Activated T-cell treated with anti-CD3 and anti-CD28 coated beads, Interleukin-2, amount 50 U/mL, for 24 hours (primary cell): ENCODE measurements at regions not wholly inside any gene's neighbourhood (a gene's known extent, or its start where the extent isn't known, plus 50 kb on each side); places are given as distances from the start of the nearest gene placed in this dataset.
"Not testable (repeated sequence)": the region's sequence is repeated elsewhere in the genome, so short reads cannot be mapped to it uniquely, and the experiment has no call there.

ENCODE experiments used
- DNase-seq: peaks from one replicate; pipeline ENCODE4 v3.0.0-alpha.2; 2020
- H3K27ac Mint-ChIP-seq: 2 replicates; pipeline ENCODE4 v1.8.0; 2020; ENCODE audit warnings: mild to moderate bottlenecking, mixed read lengths
- H3K27me3 Mint-ChIP-seq: 2 replicates; pipeline ENCODE4 v1.8.0; 2020; ENCODE audit warnings: mixed read lengths
- H3K36me3 Mint-ChIP-seq: 2 replicates; pipeline ENCODE4 v1.8.0; 2020; ENCODE audit warnings: low read depth, mixed read lengths
- H3K4me1 Mint-ChIP-seq: 2 replicates; pipeline ENCODE4 v1.8.0; 2020; ENCODE audit warnings: low read depth, mixed read lengths
- H3K4me3 Mint-ChIP-seq: 2 replicates; pipeline ENCODE4 v1.8.0; 2020; ENCODE audit warnings: mild to moderate bottlenecking, moderate library complexity, mixed read lengths
- H3K9me3 Mint-ChIP-seq: 2 replicates; pipeline ENCODE4 v1.8.0; 2020; ENCODE audit warnings: mixed read lengths

DNA sequence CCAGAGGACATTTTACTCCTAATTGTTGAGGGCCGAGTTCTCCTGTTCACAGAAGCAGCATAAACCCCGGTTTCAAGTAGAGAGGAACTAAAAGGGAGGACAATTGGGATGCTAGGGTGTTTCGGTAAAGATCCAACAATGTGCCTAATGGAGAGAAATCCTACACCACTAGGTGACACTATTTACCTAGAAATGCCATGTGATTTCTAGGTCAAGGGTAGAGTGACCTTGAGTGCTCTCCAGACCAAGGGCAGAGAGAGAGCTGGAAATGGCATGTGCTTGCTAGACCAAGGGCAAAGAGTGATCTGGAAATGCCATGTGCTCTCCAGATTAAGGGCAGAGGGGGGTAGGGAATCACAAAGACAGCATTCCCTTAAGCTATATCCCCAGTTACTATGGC, 472.0 kb downstream of the DCDC2C start:
- H3K4me1 Mint-ChIP-seq, result no peaks in the 10 kb centered on the region
- peaks cover 47% of the 10 kb centered on the region for H3K9me3 Mint-ChIP-seq
- H3K27me3 Mint-ChIP-seq, result no peaks in the 10 kb centered on the region
- no peak for DNase-seq
- no peak overlapping the region for H3K4me3 Mint-ChIP-seq
- no peaks in the 10 kb centered on the region for H3K36me3 Mint-ChIP-seq
- no peak overlapping the region for H3K27ac Mint-ChIP-seq

DNA sequence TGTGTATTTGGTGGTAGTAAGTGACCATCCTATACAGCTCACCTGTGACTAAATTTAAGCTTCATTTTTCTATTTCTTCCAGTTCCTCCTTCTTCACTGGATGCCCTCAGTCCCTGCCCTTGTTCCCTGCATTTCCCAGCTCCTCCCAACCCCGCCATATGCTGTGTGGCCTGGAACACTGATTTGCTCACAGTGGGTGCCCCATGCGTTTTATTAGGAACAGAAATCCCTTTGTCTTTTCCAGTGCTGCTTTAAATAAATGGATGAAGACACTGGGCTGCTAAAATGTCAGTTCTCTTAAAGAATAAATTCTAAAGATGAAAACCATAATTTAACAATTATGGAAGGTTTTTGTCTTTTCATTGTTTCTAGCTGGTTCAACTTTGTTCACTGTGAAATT, 477.3 kb downstream of the DCDC2C start:
- H3K9me3 Mint-ChIP-seq, result peaks cover 34% of the 10 kb centered on the region
- no peak for DNase-seq
- H3K27ac Mint-ChIP-seq, result no peak overlapping the region
- H3K4me1 Mint-ChIP-seq, result no peaks in the 10 kb centered on the region
- no peaks in the 10 kb centered on the region for H3K36me3 Mint-ChIP-seq
- H3K4me3 Mint-ChIP-seq, result no peak overlapping the region
- H3K27me3 Mint-ChIP-seq, result no peaks in the 10 kb centered on the region

DNA sequence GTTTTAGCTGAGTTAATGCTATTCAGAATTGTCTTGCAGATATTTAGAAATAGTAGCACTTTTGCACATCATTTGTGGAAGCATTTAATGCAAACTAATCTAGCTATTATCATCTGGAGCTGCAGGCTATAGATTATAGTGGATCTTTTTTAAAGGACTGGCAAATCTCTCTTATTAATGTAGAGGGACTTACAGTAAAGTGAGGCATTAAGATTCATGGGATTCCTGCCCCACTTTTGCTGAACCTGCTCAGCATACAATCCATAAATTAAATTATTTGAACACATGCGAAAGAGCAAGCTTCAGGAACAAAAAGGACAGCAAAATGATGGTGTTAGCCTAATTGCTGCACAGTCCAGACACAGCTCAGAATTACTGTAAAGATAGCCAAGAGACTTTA, 477.7 kb downstream of the DCDC2C start:
- Mint-ChIP-seq H3K36me3 (no peaks in the 10 kb centered on the region), H3K27ac (no peak overlapping the region), H3K4me1 (no peaks in the 10 kb centered on the region), H3K4me3 (no peak overlapping the region), H3K27me3 (no peaks in the 10 kb centered on the region), H3K9me3 (peaks cover 31% of the 10 kb centered on the region)
- DNase-seq, result no peak

DNA sequence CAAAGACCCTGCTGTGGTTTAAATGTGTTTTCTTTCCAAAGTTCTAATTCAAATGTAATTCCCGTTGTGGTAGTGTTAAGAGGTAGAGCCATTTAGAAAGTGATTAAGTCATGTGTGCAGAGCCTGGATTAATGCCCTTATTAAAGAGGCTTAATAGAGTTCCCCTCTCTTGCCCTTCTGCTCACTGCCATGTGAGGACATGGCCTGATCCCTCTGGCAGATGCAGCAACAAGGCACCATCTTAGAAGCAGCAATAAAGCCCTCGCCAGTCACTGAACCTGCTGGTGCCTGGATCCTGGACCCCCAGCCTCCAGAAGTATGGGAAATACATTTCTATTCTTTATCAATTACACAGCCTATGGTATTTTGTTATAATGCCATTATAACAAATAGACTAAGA, 485.2 kb downstream of the DCDC2C start:
- H3K9me3 Mint-ChIP-seq, result peaks cover 20% of the 10 kb centered on the region

DNA sequence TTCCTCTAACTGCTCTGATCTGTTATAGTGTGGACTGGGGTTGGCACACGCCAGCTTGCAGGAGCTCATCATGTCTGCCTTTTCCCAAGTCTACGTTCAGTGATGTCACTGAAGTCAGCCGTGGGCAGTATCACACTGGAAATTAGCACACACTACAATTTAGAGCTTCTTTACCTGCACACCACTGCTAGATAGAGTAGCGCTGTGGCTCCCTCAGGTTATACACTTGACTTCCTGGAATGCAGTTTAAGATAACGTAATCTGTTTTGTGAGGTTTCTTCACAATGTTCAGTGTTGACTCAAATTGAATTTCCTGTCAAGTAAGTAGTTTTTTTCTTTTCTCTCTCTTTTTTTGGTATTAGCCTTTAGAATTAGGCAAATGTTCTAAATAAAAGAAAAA, 487.2 kb downstream of the DCDC2C start:
- Mint-ChIP-seq H3K4me3 (no peak overlapping the region), H3K9me3 (peaks cover 17% of the 10 kb centered on the region), H3K27me3 (no peaks in the 10 kb centered on the region), H3K36me3 (no peaks in the 10 kb centered on the region), H3K4me1 (no peaks in the 10 kb centered on the region), H3K27ac (no peak overlapping the region)
- DNase-seq, result no peak

More for the DNA sequence above, 485.2 kb downstream of the DCDC2C start:
- Mint-ChIP-seq H3K4me3 (no peak overlapping the region), H3K36me3 (no peaks in the 10 kb centered on the region), H3K4me1 (no peaks in the 10 kb centered on the region), H3K27me3 (no peaks in the 10 kb centered on the region), H3K27ac (no peak overlapping the region)
- no peak for DNase-seq

DNA sequence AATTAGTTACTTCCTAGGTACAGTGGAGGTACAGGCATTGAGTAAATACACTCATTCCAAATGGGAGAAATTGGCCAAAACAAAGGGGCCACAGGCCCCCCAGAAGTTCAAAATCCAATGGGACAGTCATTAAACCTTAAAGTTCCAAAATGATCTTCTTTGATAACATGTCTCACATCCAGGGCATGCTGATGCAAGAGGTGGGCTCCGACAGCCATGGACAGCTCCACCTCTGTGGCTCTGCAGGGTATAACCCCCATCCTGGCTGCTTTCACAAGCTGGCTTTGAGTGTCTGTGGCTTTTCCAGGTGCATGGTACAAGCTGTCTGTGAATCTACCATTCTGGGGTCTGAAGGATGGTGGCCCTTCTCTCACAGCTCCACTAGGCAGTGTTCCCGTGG, 488.7 kb downstream of the DCDC2C start:
- peaks cover 17% of the 10 kb centered on the region for H3K9me3 Mint-ChIP-seq

DNA sequence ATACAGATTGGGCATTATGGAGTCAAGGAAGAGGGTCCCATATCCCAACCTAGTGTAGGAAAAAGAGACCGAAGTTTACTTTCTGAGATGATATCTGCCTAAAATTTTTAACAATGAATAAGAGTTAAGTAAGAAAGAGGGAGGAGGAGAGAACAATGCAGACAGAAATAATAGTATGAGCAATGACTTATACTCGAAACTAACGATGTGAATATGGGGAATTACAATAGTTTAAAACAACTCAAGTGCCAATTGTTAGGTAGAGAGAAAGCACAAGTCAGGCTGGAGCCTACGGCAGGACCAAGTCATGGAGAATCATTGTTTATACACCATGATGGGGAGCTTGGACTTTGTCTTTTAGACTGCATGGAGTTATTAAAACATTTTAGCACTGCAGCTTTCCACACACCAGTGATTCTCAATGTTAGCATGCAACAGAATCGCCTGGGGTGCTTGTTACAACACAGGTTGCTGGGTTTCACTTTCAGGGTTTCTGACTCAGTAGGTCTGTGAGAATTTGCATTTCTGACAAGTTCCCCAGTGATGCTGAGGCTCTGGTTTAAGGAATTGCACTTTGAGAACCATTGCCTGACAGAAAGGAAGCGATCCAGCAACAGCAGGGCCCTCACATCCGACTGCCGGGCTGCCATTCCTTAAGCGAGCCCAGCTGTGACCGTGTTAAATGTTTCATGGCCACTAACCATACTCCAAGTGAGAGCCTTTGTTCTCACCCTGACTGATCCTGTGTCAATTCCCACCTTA, 511.2 kb downstream of the DCDC2C start:
- H3K36me3 Mint-ChIP-seq, result no peaks in the 10 kb centered on the region
- DNase-seq, result no peak
- no peaks in the 10 kb centered on the region for H3K27me3 Mint-ChIP-seq
- no peak overlapping the region for H3K4me3 Mint-ChIP-seq
- no peak overlapping the region for H3K27ac Mint-ChIP-seq
- no peaks in the 10 kb centered on the region for H3K4me1 Mint-ChIP-seq
- H3K9me3 Mint-ChIP-seq, result peaks cover 10% of the 10 kb centered on the region

More for the DNA sequence above, 488.7 kb downstream of the DCDC2C start:
- no peak for DNase-seq
- H3K36me3 Mint-ChIP-seq, result no peaks in the 10 kb centered on the region
- H3K27me3 Mint-ChIP-seq, result no peaks in the 10 kb centered on the region
- H3K27ac Mint-ChIP-seq, result no peak overlapping the region
- no peaks in the 10 kb centered on the region for H3K4me1 Mint-ChIP-seq
- no peak overlapping the region for H3K4me3 Mint-ChIP-seq

DNA sequence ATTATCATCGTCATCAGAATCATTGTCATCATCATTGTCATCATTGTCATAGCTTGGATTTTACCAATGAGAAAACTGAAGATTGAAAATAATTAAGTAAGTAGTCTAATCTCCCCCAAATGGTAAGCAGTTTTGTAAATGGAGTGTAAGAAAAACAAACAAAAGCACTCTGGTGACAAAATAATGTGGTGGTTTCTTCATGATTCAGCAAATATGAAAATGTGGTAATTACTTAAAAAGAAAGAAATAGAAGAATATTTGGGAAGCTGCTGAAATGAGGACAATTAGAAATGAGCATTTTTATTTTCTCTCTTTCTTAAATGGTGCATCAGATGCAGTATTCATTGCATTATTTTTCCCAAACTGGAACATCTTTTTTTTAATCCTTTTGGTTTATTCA, 514.4 kb downstream of the DCDC2C start:
- no peaks in the 10 kb centered on the region for H3K27me3 Mint-ChIP-seq
- no peak overlapping the region for H3K27ac Mint-ChIP-seq
- H3K4me1 Mint-ChIP-seq, result no peaks in the 10 kb centered on the region
- H3K9me3 Mint-ChIP-seq, result peaks cover 3% of the 10 kb centered on the region
- DNase-seq, result no peak
- no peaks in the 10 kb centered on the region for H3K36me3 Mint-ChIP-seq
- H3K4me3 Mint-ChIP-seq, result no peak overlapping the region

DNA sequence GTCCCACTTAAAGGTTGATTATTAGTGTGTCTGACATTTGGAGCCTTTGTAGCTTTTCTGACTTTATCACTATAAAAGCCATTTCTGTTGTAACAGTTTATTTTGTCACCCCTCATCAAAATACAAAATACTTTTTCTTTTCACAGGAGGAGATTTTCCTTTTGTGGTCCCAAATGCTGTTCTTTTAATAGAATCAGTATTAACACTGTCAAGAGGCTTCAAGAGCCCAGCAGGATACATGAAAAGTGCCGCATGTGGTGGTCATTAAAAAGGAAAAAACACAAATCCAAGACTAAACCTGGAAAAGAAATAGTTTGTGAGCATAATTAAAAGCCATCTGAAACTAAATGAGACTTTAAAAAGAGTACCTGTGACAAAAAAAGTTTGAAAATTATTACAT, 515.7 kb downstream of the DCDC2C start:
- no peak overlapping the region for H3K4me3 Mint-ChIP-seq
- no peak for DNase-seq
- peaks cover 3% of the 10 kb centered on the region for H3K9me3 Mint-ChIP-seq
- no peaks in the 10 kb centered on the region for H3K36me3 Mint-ChIP-seq
- no peaks in the 10 kb centered on the region for H3K4me1 Mint-ChIP-seq
- no peaks in the 10 kb centered on the region for H3K27me3 Mint-ChIP-seq
- H3K27ac Mint-ChIP-seq, result no peak overlapping the region

DNA sequence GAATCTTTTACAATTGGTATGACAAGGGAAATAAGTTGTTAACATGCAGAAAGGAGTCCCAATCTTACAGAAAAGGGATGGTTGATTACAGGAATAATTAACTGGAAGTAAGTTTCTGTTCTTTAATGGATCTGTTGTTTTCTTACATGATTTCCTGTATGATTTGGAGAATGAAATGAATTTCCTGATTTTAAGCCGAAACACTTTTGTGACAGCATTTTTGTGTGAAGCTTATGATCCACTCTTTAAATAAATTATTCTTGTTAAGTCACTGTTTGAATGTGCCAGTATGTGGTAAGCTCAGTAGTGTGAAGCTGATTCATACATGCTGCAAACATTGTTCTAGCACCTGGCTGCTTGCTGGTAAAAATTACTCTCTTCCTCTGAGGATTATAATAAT, 516.2 kb downstream of the DCDC2C start:
- H3K27me3 Mint-ChIP-seq, result no peaks in the 10 kb centered on the region
- H3K9me3 Mint-ChIP-seq, result peaks cover 3% of the 10 kb centered on the region
- H3K4me3 Mint-ChIP-seq, result no peak overlapping the region
- DNase-seq, result no peak
- no peaks in the 10 kb centered on the region for H3K36me3 Mint-ChIP-seq
- H3K4me1 Mint-ChIP-seq, result no peaks in the 10 kb centered on the region
- no peak overlapping the region for H3K27ac Mint-ChIP-seq

DNA sequence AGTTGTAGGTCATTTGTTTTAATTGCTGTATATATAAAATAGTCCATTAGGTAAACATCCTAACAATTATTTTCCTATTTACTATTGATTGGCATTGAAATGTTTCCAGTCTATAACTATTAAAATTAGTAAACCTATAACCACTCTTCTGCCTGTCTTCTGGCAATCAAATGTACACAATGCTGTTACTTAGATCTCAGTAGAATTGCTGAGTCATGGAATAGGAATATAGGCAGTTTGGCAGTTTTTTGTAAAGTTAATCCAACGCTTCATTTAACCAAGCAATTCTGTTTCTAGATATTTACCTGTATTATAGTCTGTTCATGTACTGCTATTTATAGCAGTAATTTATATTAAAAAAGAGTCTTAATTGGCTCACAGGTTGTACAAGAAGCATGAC, 518.1 kb downstream of the DCDC2C start:
- no peaks in the 10 kb centered on the region for H3K4me1 Mint-ChIP-seq
- H3K4me3 Mint-ChIP-seq, result no peak overlapping the region
- no peaks in the 10 kb centered on the region for H3K27me3 Mint-ChIP-seq
- no peak overlapping the region for H3K27ac Mint-ChIP-seq
- H3K9me3 Mint-ChIP-seq, result peaks cover 3% of the 10 kb centered on the region
- no peaks in the 10 kb centered on the region for H3K36me3 Mint-ChIP-seq
- no peak for DNase-seq

DNA sequence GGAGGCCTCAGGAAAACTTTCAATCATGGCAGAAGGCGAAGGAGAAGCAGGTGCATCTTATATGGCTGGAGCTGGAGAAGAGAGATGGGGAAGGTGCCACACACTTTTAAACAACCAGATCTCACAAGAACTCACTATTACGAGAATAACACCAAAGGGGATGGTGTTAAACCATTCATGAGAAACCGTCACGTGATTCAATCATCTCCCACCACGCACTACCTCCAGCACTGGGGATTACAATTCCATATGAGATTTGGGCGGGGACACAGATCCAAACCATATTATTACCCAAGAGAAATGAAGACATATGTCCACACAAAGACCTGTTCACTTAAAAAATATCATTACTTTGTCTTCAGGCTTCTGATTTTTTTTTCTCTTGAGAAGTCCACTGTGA, 518.5 kb downstream of the DCDC2C start:
- Mint-ChIP-seq H3K36me3 (no peaks in the 10 kb centered on the region), H3K4me1 (no peaks in the 10 kb centered on the region), H3K4me3 (no peak overlapping the region), H3K9me3 (peaks cover 3% of the 10 kb centered on the region), H3K27ac (no peak overlapping the region), H3K27me3 (no peaks in the 10 kb centered on the region)
- no peak for DNase-seq

DNA sequence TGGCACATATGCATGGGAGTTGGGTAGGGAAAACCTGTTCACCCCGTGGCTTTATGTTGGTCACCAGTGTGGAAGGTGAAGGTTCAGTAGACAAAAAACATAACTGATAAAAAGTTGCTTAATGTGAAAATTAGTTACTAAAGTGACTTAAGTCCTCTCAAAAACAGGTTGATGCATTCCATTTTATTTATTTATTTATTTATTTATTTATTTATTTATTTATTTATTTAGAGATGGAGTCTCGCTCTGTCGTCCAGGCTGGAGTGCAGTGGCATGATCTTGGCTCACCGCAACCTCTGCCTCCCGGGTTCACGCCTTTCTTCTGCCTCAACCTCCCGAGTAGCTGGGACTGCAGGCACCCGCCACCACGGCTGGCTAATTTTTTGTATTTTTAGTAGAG, 541.0 kb downstream of the DCDC2C start:
- H3K9me3 Mint-ChIP-seq, result peaks cover 13% of the 10 kb centered on the region
- not testable (repeated sequence) for H3K4me3 Mint-ChIP-seq, H3K4me1 Mint-ChIP-seq, H3K27ac Mint-ChIP-seq, H3K36me3 Mint-ChIP-seq, H3K27me3 Mint-ChIP-seq, DNase-seq

DNA sequence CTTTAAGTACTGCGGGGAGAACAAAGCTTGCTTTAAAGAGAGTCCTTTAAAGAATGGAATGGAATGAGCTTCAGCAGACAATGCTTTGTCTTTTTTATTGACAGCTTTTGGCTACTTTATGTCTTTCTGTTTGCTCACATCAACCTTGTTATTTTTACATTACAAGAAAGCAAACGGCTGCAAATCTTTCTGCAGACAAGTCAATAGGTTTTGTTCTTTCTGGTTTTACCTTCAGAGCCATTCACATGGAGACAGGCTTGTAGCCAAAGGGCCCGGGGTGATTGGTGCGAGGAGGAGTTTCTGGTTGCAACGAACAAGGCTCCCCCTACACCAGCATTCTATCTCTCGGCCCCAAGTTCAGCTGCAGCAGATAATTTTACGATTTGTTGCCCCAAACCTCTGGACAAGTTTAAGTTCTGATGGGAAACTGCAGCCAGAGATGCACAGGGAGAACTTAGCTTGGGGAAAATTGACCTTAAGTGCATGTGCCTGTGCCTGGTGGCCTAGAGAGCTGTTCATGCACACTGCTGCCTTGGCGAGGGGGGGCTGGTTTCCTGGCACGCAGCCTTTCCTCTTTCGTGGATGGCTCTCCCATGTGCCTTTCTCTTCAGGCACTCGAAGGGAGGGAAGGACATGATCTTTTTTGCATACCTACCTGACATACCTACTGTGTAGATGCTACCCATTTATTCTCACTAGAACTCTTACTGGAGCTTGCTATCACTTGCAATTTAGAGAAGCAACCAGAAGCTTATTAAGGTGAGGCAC, 543.2 kb downstream of the DCDC2C start:
- Mint-ChIP-seq H3K36me3 (no peaks in the 10 kb centered on the region), H3K4me3 (no peak overlapping the region), H3K9me3 (peaks cover 8% of the 10 kb centered on the region), H3K27me3 (no peaks in the 10 kb centered on the region), H3K4me1 (no peaks in the 10 kb centered on the region), H3K27ac (no peak overlapping the region)
- DNase-seq, result no peak

DNA sequence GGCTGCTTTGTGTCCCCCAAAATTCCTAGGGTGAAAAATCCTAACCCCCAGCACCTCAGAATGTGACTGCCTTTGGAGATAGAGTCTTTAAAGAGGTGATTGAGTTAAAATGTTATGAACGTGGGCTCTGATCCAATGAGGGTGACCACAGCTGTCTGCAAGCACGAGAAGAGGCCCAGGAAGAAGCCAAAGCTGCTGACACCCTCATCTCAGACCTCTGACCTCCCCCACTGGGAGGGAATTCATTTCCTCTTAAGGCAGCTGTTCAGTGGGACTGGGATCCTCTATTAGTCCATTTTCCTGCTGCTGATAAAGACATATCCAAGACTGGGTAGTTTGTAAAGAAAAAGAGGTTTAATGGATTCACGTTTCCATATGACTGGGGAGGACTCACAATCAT, 544.4 kb downstream of the DCDC2C start:
- H3K9me3 Mint-ChIP-seq, result peaks cover 8% of the 10 kb centered on the region
- H3K27ac Mint-ChIP-seq, result no peak overlapping the region
- no peaks in the 10 kb centered on the region for H3K27me3 Mint-ChIP-seq
- no peaks in the 10 kb centered on the region for H3K36me3 Mint-ChIP-seq
- H3K4me1 Mint-ChIP-seq, result no peaks in the 10 kb centered on the region
- DNase-seq, result no peak
- no peak overlapping the region for H3K4me3 Mint-ChIP-seq
